WTC11 (cell line): ENCODE measurements at regions not wholly inside any gene's neighbourhood (a gene's known extent, or its start where the extent isn't known, plus 50 kb on each side); places are given as distances from the start of the nearest gene placed in this dataset.

Experiments used
- ATAC-seq: fragments of 200-7000 bp; cut with Tn5 transposase; 2 replicates; pipeline ENCODE4 v1.10.0; 2021; ENCODE audit warnings: mild to moderate bottlenecking, moderate library complexity
- CTCF ChIA-PET: fragments of 300-600 bp; sonication (Branson Sonifier 250); formaldehyde crosslinking; loops from one replicate; lab custom pipeline; 2021; ENCODE audit warnings: antibody characterized with exemption; lab: Charles Lee
- POLR2A ChIA-PET: fragments of 350-600 bp; sonication (Branson Sonifier 250); formaldehyde crosslinking; loops from one replicate; lab custom pipeline; 2021; ENCODE audit warnings: antibody characterized with exemption; lab: Charles Lee
- DNase-seq: peaks from one replicate; pipeline ENCODE4 v3.0.0; 2021; ENCODE audit warnings: low spot score
- H3K27ac Mint-ChIP-seq: 2 replicates; pipeline ENCODE4 v1.8.0; 2021; ENCODE audit warnings: mixed read lengths
- H3K27me3 Mint-ChIP-seq: 2 replicates; pipeline ENCODE4 v1.8.0; 2021; ENCODE audit warnings: low read depth, mild to moderate bottlenecking, moderate library complexity, mixed read lengths
- H3K36me3 Mint-ChIP-seq: 2 replicates; pipeline ENCODE4 v1.8.0; 2021; ENCODE audit warnings: mixed read lengths
- H3K4me1 Mint-ChIP-seq: 2 replicates; pipeline ENCODE4 v1.8.0; 2022; ENCODE audit warnings: mixed read lengths
- H3K4me3 Mint-ChIP-seq: 2 replicates; pipeline ENCODE4 v1.8.0; 2021; ENCODE audit warnings: mild to moderate bottlenecking, moderate library complexity, mixed read lengths
- H3K9me3 Mint-ChIP-seq: 2 replicates; pipeline ENCODE4 v1.8.0; 2021; ENCODE audit warnings: mixed read lengths
- CBFB ChIP-seq: sonication (generic); formaldehyde crosslinking; IDR thresholded peaks from 2 replicates; pipeline ENCODE4 v1.8.1; 2022; ENCODE audit warnings: mild to moderate bottlenecking, low read depth, missing genetic modification reagents
- FOXK1 ChIP-seq: sonication (generic); formaldehyde crosslinking; IDR thresholded peaks from 2 replicates; pipeline ENCODE4 v1.8.0; 2022; ENCODE audit warnings: mild to moderate bottlenecking, moderate library complexity, missing genetic modification reagents
- GTF2I ChIP-seq: fragments of 250-450 bp; sonication (Bioruptor Pico); conservative IDR thresholded peaks from 2 replicates; pipeline ENCODE4 v1.4.0; 2021; ENCODE audit warnings: mild to moderate bottlenecking
- HMGA2 ChIP-seq: fragments of 250-450 bp; sonication (Bioruptor Pico); IDR thresholded peaks from 2 replicates; pipeline ENCODE4 v1.4.0; 2021; ENCODE audit warnings: mild to moderate bottlenecking, moderate library complexity
- IRF2 ChIP-seq: sonication (generic); formaldehyde crosslinking; IDR thresholded peaks from 2 replicates; pipeline ENCODE4 v1.8.0; 2022; ENCODE audit warnings: low read depth, missing genetic modification reagents, borderline replicate concordance
- JAZF1 ChIP-seq: fragments of 250-450 bp; sonication (Bioruptor Pico); IDR thresholded peaks from 2 replicates; pipeline ENCODE4 v1.9.0; 2021; ENCODE audit warnings: moderate library complexity, mild to moderate bottlenecking, inconsistent platforms
- KAT7 ChIP-seq: sonication (generic); formaldehyde crosslinking; IDR thresholded peaks from 2 replicates; pipeline ENCODE4 v1.8.1; 2023; ENCODE audit warnings: missing genetic modification reagents, mild to moderate bottlenecking, borderline replicate concordance
- MYBL2 ChIP-seq: sonication (generic); formaldehyde crosslinking; IDR thresholded peaks from 2 replicates; pipeline ENCODE4 v1.8.1; 2023; ENCODE audit warnings: mild to moderate bottlenecking, moderate library complexity, missing genetic modification reagents
- NFATC4 ChIP-seq: fragments of 250-450 bp; sonication (Bioruptor Pico); IDR thresholded peaks from 2 replicates; pipeline ENCODE4 v1.9.0; 2021; ENCODE audit warnings: mild to moderate bottlenecking
- SMAD4 ChIP-seq: sonication (generic); formaldehyde crosslinking; IDR thresholded peaks from 2 replicates; pipeline ENCODE4 v1.8.0; 2022; ENCODE audit warnings: mild to moderate bottlenecking, missing genetic modification reagents
- TEAD1 ChIP-seq: sonication (generic); formaldehyde crosslinking; IDR thresholded peaks from 2 replicates; pipeline ENCODE4 v1.8.0; 2022; ENCODE audit warnings: mild to moderate bottlenecking, missing genetic modification reagents
- ZNF219 ChIP-seq: sonication (generic); formaldehyde crosslinking; IDR thresholded peaks from 2 replicates; pipeline ENCODE4 v1.8.0; 2023; ENCODE audit warnings: missing genetic modification reagents, mild to moderate bottlenecking, borderline replicate concordance
- TF ChIP-seq, protein P1 (sequence below): sonication (generic); formaldehyde crosslinking; IDR thresholded peaks from 2 replicates; pipeline ENCODE4 v1.8.0; 2023; ENCODE audit warnings: missing genetic modification reagents, mild to moderate bottlenecking, borderline replicate concordance
- TF ChIP-seq, protein P2 (sequence below): fragments of 250-450 bp; sonication (Bioruptor Pico); IDR thresholded peaks from 2 replicates; pipeline ENCODE4 v1.9.0; 2021; ENCODE audit warnings: mild to moderate bottlenecking
- TF ChIP-seq, protein P3 (sequence below): sonication (generic); formaldehyde crosslinking; IDR thresholded peaks from 2 replicates; pipeline ENCODE4 v1.8.1; 2023; ENCODE audit warnings: mild to moderate bottlenecking, missing genetic modification reagents, moderate library complexity
- TF ChIP-seq, protein P4 (sequence below): sonication (generic); formaldehyde crosslinking; IDR thresholded peaks from 2 replicates; pipeline ENCODE4 v1.8.1; 2022; ENCODE audit warnings: low read depth, missing genetic modification reagents, borderline replicate concordance
- TF ChIP-seq, protein P5 (sequence below): sonication (generic); formaldehyde crosslinking; IDR thresholded peaks from 2 replicates; pipeline ENCODE4 v1.8.1; 2022; ENCODE audit warnings: mild to moderate bottlenecking, moderate library complexity, missing genetic modification reagents
- TF ChIP-seq, protein P6 (sequence below): sonication (generic); formaldehyde crosslinking; IDR thresholded peaks from 2 replicates; pipeline ENCODE4 v1.8.1; 2023; ENCODE audit warnings: mild to moderate bottlenecking, missing genetic modification reagents, moderate library complexity
- TF ChIP-seq, protein P7 (sequence below): sonication (generic); formaldehyde crosslinking; IDR thresholded peaks from 2 replicates; pipeline ENCODE4 v1.8.1; 2023; ENCODE audit warnings: mild to moderate bottlenecking, moderate library complexity, missing genetic modification reagents

DNA sequence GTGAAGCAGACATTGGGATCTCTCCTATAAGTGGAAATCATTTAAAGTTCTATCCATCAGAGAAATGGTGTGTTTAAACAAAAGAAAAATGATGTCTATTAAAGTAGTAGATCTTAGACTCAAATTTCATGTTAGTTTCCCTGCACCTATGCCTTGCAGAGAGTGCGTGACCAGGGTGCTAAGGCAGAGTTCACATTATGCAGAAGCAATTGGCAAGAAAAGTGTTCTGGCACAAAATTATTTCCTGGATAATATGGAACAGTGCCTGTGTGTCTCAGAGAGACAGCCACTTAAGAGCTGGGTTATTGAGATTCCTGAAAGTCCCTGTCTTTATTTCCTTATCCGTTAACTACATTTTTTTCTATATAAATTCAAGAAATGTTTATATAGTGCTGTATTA, 457.0 kb downstream of the CDH8 start (continued):
- TF ChIP-seq, protein P1, sequence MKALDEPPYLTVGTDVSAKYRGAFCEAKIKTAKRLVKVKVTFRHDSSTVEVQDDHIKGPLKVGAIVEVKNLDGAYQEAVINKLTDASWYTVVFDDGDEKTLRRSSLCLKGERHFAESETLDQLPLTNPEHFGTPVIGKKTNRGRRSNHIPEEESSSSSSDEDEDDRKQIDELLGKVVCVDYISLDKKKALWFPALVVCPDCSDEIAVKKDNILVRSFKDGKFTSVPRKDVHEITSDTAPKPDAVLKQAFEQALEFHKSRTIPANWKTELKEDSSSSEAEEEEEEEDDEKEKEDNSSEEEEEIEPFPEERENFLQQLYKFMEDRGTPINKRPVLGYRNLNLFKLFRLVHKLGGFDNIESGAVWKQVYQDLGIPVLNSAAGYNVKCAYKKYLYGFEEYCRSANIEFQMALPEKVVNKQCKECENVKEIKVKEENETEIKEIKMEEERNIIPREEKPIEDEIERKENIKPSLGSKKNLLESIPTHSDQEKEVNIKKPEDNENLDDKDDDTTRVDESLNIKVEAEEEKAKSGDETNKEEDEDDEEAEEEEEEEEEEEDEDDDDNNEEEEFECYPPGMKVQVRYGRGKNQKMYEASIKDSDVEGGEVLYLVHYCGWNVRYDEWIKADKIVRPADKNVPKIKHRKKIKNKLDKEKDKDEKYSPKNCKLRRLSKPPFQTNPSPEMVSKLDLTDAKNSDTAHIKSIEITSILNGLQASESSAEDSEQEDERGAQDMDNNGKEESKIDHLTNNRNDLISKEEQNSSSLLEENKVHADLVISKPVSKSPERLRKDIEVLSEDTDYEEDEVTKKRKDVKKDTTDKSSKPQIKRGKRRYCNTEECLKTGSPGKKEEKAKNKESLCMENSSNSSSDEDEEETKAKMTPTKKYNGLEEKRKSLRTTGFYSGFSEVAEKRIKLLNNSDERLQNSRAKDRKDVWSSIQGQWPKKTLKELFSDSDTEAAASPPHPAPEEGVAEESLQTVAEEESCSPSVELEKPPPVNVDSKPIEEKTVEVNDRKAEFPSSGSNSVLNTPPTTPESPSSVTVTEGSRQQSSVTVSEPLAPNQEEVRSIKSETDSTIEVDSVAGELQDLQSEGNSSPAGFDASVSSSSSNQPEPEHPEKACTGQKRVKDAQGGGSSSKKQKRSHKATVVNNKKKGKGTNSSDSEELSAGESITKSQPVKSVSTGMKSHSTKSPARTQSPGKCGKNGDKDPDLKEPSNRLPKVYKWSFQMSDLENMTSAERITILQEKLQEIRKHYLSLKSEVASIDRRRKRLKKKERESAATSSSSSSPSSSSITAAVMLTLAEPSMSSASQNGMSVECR: no peak
- TF ChIP-seq, protein P2, sequence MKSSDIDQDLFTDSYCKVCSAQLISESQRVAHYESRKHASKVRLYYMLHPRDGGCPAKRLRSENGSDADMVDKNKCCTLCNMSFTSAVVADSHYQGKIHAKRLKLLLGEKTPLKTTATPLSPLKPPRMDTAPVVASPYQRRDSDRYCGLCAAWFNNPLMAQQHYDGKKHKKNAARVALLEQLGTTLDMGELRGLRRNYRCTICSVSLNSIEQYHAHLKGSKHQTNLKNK (CRISPR knock-in tag): no peak
- TF ChIP-seq SMAD4 (CRISPR knock-in tag): no peak
- TF ChIP-seq, protein P3, sequence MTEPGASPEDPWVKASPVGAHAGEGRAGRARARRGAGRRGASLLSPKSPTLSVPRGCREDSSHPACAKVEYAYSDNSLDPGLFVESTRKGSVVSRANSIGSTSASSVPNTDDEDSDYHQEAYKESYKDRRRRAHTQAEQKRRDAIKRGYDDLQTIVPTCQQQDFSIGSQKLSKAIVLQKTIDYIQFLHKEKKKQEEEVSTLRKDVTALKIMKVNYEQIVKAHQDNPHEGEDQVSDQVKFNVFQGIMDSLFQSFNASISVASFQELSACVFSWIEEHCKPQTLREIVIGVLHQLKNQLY (CRISPR knock-in tag): no peak

DNA sequence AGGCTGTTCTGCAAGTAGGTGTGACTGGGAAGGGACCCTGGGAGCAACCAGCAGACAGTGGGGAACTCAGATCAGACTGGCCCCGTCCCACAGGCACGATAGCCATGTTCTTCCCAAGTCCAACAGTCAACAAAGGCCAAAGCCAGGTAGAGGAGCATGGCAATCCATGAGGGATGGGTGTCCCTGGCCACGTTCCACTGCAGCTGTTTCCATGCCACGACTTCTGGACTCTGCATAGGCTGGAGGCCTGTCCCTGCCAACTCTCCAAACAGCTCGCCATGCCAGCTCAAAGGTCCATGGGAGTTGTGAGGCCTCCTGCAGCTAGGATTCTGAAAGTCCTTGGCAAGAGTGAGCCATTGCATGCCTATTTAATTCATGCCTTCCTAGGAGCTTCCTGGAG, 459.8 kb downstream of the CDH8 start:
- H3K27ac Mint-ChIP-seq: no peak overlapping the region
- H3K4me1 Mint-ChIP-seq: no peaks in the 10 kb centered on the region
- no peak overlapping the region for H3K4me3 Mint-ChIP-seq
- no peaks in the 10 kb centered on the region for H3K36me3 Mint-ChIP-seq
- CTCF ChIA-PET: no interaction called here
- POLR2A ChIA-PET: no interaction called here
- DNase-seq (no peak), ATAC-seq (no peak)
- H3K27me3 Mint-ChIP-seq: no peaks in the 10 kb centered on the region; the same call in 1 of the 2 replicates
- H3K9me3 Mint-ChIP-seq: peaks cover 5% of the 10 kb centered on the region
- TF ChIP-seq, protein P4, sequence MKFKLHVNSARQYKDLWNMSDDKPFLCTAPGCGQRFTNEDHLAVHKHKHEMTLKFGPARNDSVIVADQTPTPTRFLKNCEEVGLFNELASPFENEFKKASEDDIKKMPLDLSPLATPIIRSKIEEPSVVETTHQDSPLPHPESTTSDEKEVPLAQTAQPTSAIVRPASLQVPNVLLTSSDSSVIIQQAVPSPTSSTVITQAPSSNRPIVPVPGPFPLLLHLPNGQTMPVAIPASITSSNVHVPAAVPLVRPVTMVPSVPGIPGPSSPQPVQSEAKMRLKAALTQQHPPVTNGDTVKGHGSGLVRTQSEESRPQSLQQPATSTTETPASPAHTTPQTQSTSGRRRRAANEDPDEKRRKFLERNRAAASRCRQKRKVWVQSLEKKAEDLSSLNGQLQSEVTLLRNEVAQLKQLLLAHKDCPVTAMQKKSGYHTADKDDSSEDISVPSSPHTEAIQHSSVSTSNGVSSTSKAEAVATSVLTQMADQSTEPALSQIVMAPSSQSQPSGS: no peak
- TF ChIP-seq TEAD1 (CRISPR knock-in tag): no peak
- TF ChIP-seq, protein P5, sequence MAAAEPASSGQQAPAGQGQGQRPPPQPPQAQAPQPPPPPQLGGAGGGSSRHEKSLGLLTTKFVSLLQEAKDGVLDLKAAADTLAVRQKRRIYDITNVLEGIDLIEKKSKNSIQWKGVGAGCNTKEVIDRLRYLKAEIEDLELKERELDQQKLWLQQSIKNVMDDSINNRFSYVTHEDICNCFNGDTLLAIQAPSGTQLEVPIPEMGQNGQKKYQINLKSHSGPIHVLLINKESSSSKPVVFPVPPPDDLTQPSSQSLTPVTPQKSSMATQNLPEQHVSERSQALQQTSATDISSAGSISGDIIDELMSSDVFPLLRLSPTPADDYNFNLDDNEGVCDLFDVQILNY (CRISPR knock-in tag): no peak
- TF ChIP-seq GTF2I (CRISPR knock-in tag): no peak
- no peak for TF ChIP-seq NFATC4 (CRISPR knock-in tag)
- no peak for TF ChIP-seq HMGA2
- no peak for TF ChIP-seq MYBL2 (CRISPR knock-in tag)
- TF ChIP-seq KAT7 (CRISPR knock-in tag): no peak
- TF ChIP-seq SMAD4 (CRISPR knock-in tag): no peak
- TF ChIP-seq JAZF1: no peak
- TF ChIP-seq, protein P6, sequence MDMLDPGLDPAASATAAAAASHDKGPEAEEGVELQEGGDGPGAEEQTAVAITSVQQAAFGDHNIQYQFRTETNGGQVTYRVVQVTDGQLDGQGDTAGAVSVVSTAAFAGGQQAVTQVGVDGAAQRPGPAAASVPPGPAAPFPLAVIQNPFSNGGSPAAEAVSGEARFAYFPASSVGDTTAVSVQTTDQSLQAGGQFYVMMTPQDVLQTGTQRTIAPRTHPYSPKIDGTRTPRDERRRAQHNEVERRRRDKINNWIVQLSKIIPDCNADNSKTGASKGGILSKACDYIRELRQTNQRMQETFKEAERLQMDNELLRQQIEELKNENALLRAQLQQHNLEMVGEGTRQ (CRISPR knock-in tag): no peak
- no peak for TF ChIP-seq IRF2
- TF ChIP-seq CBFB (CRISPR knock-in tag): no peak
- TF ChIP-seq, protein P7, sequence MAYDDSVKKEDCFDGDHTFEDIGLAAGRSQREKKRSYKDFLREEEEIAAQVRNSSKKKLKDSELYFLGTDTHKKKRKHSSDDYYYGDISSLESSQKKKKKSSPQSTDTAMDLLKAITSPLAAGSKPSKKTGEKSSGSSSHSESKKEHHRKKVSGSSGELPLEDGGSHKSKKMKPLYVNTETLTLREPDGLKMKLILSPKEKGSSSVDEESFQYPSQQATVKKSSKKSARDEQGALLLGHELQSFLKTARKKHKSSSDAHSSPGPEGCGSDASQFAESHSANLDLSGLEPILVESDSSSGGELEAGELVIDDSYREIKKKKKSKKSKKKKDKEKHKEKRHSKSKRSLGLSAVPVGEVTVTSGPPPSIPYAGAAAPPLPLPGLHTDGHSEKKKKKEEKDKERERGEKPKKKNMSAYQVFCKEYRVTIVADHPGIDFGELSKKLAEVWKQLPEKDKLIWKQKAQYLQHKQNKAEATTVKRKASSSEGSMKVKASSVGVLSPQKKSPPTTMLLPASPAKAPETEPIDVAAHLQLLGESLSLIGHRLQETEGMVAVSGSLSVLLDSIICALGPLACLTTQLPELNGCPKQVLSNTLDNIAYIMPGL: no peak
- TF ChIP-seq FOXK1 (CRISPR knock-in tag): no peak
- no peak for TF ChIP-seq ZNF219 (CRISPR knock-in tag)
- TF ChIP-seq, all 79 proteins: peak for 0
